IMR-90 (cell line): ENCODE measurements at regions not wholly inside any gene's neighbourhood (a gene's known extent, or its start where the extent isn't known, plus 50 kb on each side); places are given as distances from the start of the nearest gene placed in this dataset.

Experiments used
- ATAC-seq: fragments of 200-7000 bp; cut with Tn5 transposase; 2 replicates; pipeline ENCODE4 v1.9.1; 2020; ENCODE audit warnings: low read depth, mild to moderate bottlenecking, moderate library complexity
- BruUV-seq: library from RNA; stranded (reverse); fragments of 400-500 nt; replicated peaks from 2 replicates; lab custom pipeline; 2021; lab: Mats Ljungman, UMichigan
- CTCF ChIA-PET: fragments of 300-600 bp; formaldehyde crosslinking; extraction: SDS; loops from one replicate; lab custom pipeline; 2021; ENCODE audit warnings: antibody characterized with exemption; lab: Yijun Ruan, JAX
- POLR2A ChIA-PET: fragments of 300-600 bp; sonication (Branson Sonifier 250); formaldehyde crosslinking; loops from one replicate; lab custom pipeline; 2022; ENCODE audit warnings: antibody characterized with exemption; ENCODE audit not compliant: unreplicated experiment; lab: Charles Lee
- DNase-seq: peaks from one replicate; pipeline ENCODE4 v3.0.0; 2013
- H2AFZ ChIP-seq: replicated peaks from 2 replicates; pipeline ENCODE3; 2013; ENCODE audit warnings: low read length, mild to moderate bottlenecking; ENCODE audit not compliant: poor library complexity
- H2AK5ac ChIP-seq: 2 replicates; pipeline ENCODE4 v1.6.1; 2013; ENCODE audit warnings: low read depth, low read length, inconsistent platforms
- H2AK9ac ChIP-seq: replicated peaks from 2 replicates; pipeline ENCODE3; 2013; ENCODE audit warnings: mild to moderate bottlenecking, low read depth, low read length, moderate library complexity; ENCODE audit not compliant: poor library complexity
- H2BK120ac ChIP-seq: 2 replicates; pipeline ENCODE4 v1.6.1; 2013; ENCODE audit warnings: low read depth, low read length, inconsistent platforms
- H2BK15ac ChIP-seq: 3 replicates; pipeline ENCODE4 v1.6.1; 2013; ENCODE audit warnings: low read depth, low read length, inconsistent platforms
- H2BK20ac ChIP-seq: 2 replicates; pipeline ENCODE4 v1.6.1; 2013; ENCODE audit warnings: low read depth, mild to moderate bottlenecking, inconsistent platforms, low read length, moderate library complexity
- H2BK5ac ChIP-seq: 2 replicates; pipeline ENCODE4 v1.6.1; 2013; ENCODE audit warnings: mild to moderate bottlenecking, low read depth, low read length, inconsistent platforms; ENCODE audit not compliant: poor library complexity, severe bottlenecking
- H3K14ac ChIP-seq: replicated peaks from 2 replicates; pipeline ENCODE4 v1.6.1; 2013; ENCODE audit warnings: low read depth, low read length, inconsistent platforms
- H3K18ac ChIP-seq: 2 replicates; pipeline ENCODE4 v1.6.1; 2013; ENCODE audit warnings: low read depth, low read length, control low read depth
- H3K23ac ChIP-seq: 2 replicates; pipeline ENCODE4 v1.6.1; 2013; ENCODE audit warnings: low read depth, low read length, inconsistent platforms
- H3K27ac ChIP-seq: 2 replicates; pipeline ENCODE4 v1.5.1; 2013; ENCODE audit warnings: mild to moderate bottlenecking, control low read depth, low read length; ENCODE audit not compliant: insufficient read depth
- H3K27me3 ChIP-seq: 2 replicates; pipeline ENCODE4 v1.6.1; 2013; ENCODE audit warnings: low read length; ENCODE audit not compliant: control insufficient read depth, insufficient read depth
- H3K36me3 ChIP-seq: 2 replicates; pipeline ENCODE4 v1.6.1; 2013; ENCODE audit warnings: low read length, mixed read lengths; ENCODE audit not compliant: control insufficient read depth, insufficient read depth
- H3K4ac ChIP-seq: 2 replicates; pipeline ENCODE4 v1.6.1; 2013; ENCODE audit warnings: low read depth, low read length, inconsistent platforms
- H3K4me1 ChIP-seq: 2 replicates; pipeline ENCODE4 v1.6.1; 2013; ENCODE audit warnings: low read length, mixed read lengths; ENCODE audit not compliant: control insufficient read depth, insufficient read depth
- H3K4me2 ChIP-seq: 2 replicates; pipeline ENCODE4 v1.6.1; 2013; ENCODE audit warnings: low read depth, mild to moderate bottlenecking, control low read depth, low read length, moderate library complexity
- H3K4me3 ChIP-seq: 2 replicates; pipeline ENCODE4 v1.5.1; 2013; ENCODE audit warnings: low read depth, mild to moderate bottlenecking, control low read depth, low read length, moderate library complexity; ENCODE audit not compliant: insufficient read depth
- H3K56ac ChIP-seq: 2 replicates; pipeline ENCODE4 v1.6.1; 2013; ENCODE audit warnings: low read length, inconsistent platforms; ENCODE audit not compliant: insufficient read depth; ENCODE audit errors: extremely low read depth
- H3K79me1 ChIP-seq, 2 experiments: 2 replicates each; pipeline ENCODE4 v1.6.1; 2013; ENCODE audit warnings: low read length in 2 of 2, inconsistent platforms in 1 of 2, low read depth in 1 of 2
- H3K9ac ChIP-seq: 2 replicates; pipeline ENCODE4 v1.6.1; 2013; ENCODE audit warnings: low read depth, low read length, control low read depth
- H3K9me1 ChIP-seq: 2 replicates; pipeline ENCODE4 v1.6.1; 2013; ENCODE audit warnings: low read length, inconsistent platforms; ENCODE audit not compliant: insufficient read depth
- H3K9me3 ChIP-seq: 2 replicates; pipeline ENCODE4 v1.6.1; 2013; ENCODE audit warnings: low read length; ENCODE audit not compliant: control insufficient read depth, insufficient read depth
- H4K20me1 ChIP-seq: 2 replicates; pipeline ENCODE4 v1.6.1; 2013; ENCODE audit warnings: low read length, inconsistent platforms; ENCODE audit not compliant: insufficient read depth
- H4K5ac ChIP-seq: 2 replicates; pipeline ENCODE4 v1.6.1; 2013; ENCODE audit warnings: mild to moderate bottlenecking, low read depth, low read length, control low read depth
- H4K8ac ChIP-seq, 2 experiments: 2 replicates each; pipeline ENCODE4 v1.6.1; 2013; ENCODE audit warnings: low read depth in 2 of 2, low read length in 2 of 2, control low read depth in 1 of 2, inconsistent platforms in 1 of 2
- H4K91ac ChIP-seq: 2 replicates; pipeline ENCODE4 v1.6.1; 2013; ENCODE audit warnings: low read depth, low read length, inconsistent platforms; ENCODE audit not compliant: insufficient read depth
- NFE2L2 ChIP-seq: fragments of 150-350 bp; IDR thresholded peaks from 2 replicates; pipeline ENCODE4 v1.6.1; 2016; ENCODE audit warnings: low read depth, mild to moderate bottlenecking, low read length
- POLR2A ChIP-seq: IDR thresholded peaks from 2 replicates; pipeline ENCODE4 v1.6.1; 2012; ENCODE audit warnings: mild to moderate bottlenecking, low read depth, low read length
- WGBS, 2 experiments: methylation state at CpG; one replicate each; pipeline versions ENCODE4 v1.1.5 to v1.1.7; 2013; ENCODE audit warnings: missing lambda C conversion rate in 2 of 2; ENCODE audit not compliant: insufficient read length in 1 of 2; ENCODE audit errors: extremely low coverage in 2 of 2; 5-methylcytosine and 5-hydroxymethylcytosine counted together
- dilution Hi-C: fragments of 300-500 bp; cut with HindIII; formaldehyde crosslinking; loops from one replicate; pipeline ENCODE4 v1.14.3; 2018; ENCODE audit warnings: low sequenced_read_pairs; ENCODE audit not compliant: unreplicated experiment
- in situ Hi-C: fragments of 300-500 bp; cut with MboI; formaldehyde crosslinking; loops from 3 replicates; pipeline ENCODE4 v1.14.3; 2019; ENCODE audit warnings: low sequenced_read_pairs, inconsistent platforms, mixed read lengths
- intact Hi-C: fragments of 100-400 bp; cut with micrococcal nuclease; formaldehyde crosslinking; loops from 2 replicates; pipeline ENCODE4 v1.10.0; 2022

GRCh38 chr5:57844410-57844809 is 361.8 kb upstream of the ACTBL2 start:
- peaks cover 14% of the 10 kb centered on the region for H3K4me1 ChIP-seq
- H3K18ac ChIP-seq: no peak overlapping the region
- no peak overlapping the region for H3K4ac ChIP-seq
- BruUV-seq: no TSS peak
- POLR2A ChIA-PET: no interaction called here
- no peak overlapping the region for H3K9ac ChIP-seq
- H3K9me3 ChIP-seq: no peaks in the 10 kb centered on the region
- in situ Hi-C loops (no loop called here), dilution Hi-C loops (no loop called here), intact Hi-C loops (no loop called here)
- no peaks in the 10 kb centered on the region for H3K27me3 ChIP-seq
- H3K56ac ChIP-seq: no peak overlapping the region
- DNase-seq: no peak
- no peak overlapping the region for H3K4me3 ChIP-seq
- 80% methylated on average over 1 of the region's 2 CpGs; no CpG with 5 or more reads in 1 of the 2 experiments for WGBS, 2 experiments
- H3K27ac ChIP-seq: no peak overlapping the region
- H2AK9ac ChIP-seq: no peak overlapping the region
- no peak overlapping the region for H4K8ac ChIP-seq
- no peak overlapping the region for H2AFZ ChIP-seq
- H3K9me1 ChIP-seq: peaks cover 5% of the 10 kb centered on the region; the same call in 1 of the 2 replicates
- no peak overlapping the region for H2AK5ac ChIP-seq
- H3K36me3 ChIP-seq: no peaks in the 10 kb centered on the region
- no peak overlapping the region for H3K4me2 ChIP-seq
- no peak overlapping the region for H2BK20ac ChIP-seq
- no peaks in the 10 kb centered on the region for H4K20me1 ChIP-seq
- no peak overlapping the region for H2BK120ac ChIP-seq
- TF ChIP-seq POLR2A: no peak
- TF ChIP-seq NFE2L2: no peak
- no peak overlapping the region for H2BK5ac ChIP-seq
- CTCF ChIA-PET: interaction anchor here (0.9 kb wide), 1 partner anchor 15 kb away, joined by 3 read pairs; no protein-coding TSS in a partner anchor
- no peak overlapping the region for H2BK15ac ChIP-seq
- no peak for ATAC-seq
- no peak overlapping the region; the same call in 1 of the 2 replicates for H4K5ac ChIP-seq
- no peaks in the 10 kb centered on the region for H3K79me1 ChIP-seq
- no peak overlapping the region for H4K91ac ChIP-seq
- no peak overlapping the region for H3K14ac ChIP-seq
- H3K23ac ChIP-seq: no peak overlapping the region
